ENCODE measurements at regions not wholly inside any gene's neighbourhood (a gene's known extent, or its start where the extent isn't known, plus 50 kb on each side); places are given as distances from the start of the nearest gene placed in this dataset.

DNA sequence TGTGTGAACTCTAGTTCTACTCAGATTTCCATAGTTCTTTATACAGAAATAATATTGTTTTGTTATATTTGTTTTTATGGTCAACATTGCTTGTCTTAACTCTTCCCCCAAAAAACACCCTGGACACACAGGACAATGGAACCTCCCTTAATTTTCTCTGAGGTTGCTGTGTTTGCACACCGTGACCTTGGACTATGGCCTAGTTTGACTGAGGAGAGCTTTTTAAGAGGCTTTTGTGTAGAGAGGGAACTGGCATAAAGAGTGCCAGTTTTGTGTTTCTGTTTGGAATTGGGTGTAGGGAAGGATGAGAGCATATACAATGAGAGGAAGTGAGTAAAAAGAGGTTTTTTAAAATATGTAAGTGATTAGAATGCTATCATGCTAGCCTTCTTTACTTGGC lies 101.1 kb upstream of the MEF2C start:
- TF ChIP-seq POLR2AphosphoS5 (IDR thresholded peaks at IDR 0.05): no peak
- TF ChIP-seq POLR2A (IDR thresholded peaks at IDR 0.05): no peak
